ENCODE measurements at regions not wholly inside any gene's neighbourhood (a gene's known extent, or its start where the extent isn't known, plus 50 kb on each side); places are given as distances from the start of the nearest gene placed in this dataset.
"Not testable (repeated sequence)": the region's sequence is repeated elsewhere in the genome, so short reads cannot be mapped to it uniquely, and the experiment has no call there.

DNA sequence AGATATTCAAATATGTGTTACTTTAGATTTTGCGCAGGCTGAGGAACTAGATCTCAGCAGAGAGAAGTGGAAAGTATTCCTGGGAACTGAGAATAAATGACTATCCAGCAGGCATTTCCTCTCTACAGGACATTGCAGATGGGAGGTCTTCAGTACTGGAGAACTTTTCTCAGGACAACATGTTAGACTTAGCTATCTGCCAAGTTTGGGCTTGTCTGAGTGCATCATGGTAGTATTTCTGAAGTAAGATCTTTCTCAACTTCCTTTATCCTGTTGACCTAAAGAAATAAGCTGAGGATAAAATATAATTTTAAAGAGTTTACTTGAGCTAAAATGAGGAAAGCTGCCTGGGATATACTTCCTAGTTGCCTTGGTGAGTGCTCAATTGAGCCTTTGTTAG is 167.9 kb upstream of the BCHE start:
- DNase-seq: no peak

DNA sequence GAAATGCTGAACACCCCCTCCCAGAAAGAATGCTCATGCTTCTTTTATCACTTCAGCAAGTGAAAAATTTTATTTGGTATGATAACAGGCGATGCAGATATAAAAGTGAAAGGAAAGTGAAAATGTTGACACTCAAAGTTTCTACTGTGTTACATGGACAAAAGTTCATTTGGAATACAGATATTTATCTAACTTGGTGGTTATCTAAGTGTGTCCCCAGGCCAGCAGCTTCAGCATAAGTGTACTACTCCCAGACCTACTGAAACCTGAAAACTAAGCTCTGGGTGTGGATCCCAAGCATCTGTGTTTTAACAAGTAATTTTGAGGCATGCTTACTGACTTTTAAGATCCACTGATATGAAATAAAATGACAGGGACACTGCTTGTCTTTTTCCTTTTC is 157.1 kb upstream of the BCHE start:
- no peak for DNase-seq

DNA sequence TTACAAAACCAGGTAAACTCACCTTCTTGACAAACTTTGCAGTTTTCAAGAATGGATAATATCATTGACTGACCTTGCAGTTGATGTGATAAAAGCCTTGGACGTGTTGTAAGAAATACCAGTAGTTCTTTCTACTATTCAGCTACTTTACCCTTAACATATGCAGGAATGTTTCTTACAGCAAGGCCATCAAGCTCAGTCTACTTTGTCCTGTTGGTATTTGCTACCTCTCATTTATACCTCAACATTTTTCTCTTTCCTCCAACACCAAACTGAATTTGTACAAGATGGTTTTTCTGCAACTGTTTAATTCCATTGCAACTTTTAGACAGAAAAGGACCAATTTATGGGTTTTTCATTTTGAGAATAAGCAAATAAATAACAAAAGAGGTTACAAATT is 147.4 kb upstream of the BCHE start:
- DNase-seq: no peak

DNA sequence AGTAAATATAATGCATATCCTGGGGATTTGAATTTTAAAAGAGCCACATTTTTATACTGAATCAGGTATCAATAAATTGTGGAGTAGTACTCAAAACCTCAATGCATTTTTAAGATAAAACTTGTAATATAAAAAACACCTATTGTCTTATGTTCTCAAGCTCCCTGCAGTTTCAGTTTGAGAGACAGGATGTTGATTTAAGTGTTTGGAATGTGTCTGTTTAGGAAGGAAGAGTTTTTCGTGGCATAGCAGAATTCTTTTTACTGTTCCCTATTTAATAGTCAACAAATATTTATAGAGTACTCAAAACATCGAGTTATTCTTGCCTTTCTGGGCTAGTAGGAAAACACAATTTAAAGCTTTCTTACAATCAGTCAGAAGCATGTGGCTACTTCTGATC is 146.1 kb upstream of the BCHE start:
- DNase-seq: no peak

DNA sequence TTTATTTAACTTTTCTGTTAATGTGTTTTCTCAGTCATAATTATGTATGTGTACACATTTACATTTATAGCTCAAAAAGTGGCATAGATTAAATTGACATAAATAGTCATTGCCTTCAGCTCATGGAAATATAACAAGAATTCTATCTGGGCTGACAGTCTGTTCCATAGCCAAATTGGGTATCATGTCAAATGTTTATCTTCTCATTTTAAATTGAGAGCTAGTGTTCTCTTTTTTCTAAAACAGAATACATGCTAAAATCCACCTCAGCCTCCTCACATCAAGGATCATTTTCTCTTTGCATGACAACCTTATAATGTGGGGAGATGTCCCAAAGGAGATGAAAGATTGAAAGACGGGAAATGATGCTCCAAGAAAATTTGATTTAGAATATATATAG is 144.1 kb upstream of the BCHE start:
- no peak for DNase-seq

DNA sequence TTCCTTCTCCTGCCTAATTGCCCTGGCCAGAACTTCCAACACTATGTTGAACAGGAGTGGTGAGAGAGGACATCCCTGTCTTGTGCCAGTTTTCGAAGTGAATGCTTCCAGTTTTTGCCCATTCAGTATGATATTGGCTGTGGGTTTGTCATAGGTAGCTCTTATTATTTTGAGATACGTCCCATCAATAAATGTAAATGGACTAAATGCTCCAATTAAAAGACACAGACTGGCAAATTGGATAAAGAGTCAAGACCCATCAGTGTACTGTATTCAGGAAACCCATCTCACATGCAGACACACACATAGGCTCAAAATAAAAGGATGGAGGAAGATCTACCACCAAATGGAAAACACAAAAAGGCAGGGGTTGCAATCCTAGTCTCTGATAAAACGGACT is 123.6 kb upstream of the BCHE start:
- DNase-seq: not testable (repeated sequence)

DNA sequence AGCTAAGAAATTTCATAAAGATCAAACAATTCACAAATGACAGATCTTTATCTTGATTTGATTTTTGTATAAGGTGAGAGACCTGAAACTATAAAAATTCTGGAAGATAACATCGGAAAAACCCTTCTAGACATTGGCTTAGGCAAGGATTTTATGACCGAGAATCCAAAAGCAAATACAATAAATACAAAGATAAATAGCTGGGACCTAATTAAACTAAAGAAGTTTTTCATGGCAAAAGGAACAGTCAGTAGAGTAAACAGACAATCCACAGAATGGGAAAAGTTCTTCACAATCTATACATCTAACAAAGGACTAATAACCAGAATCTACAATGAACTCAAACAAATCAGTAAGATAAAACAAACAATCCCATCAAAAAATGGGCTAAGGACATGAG is 116.9 kb upstream of the BCHE start:
- no peak for DNase-seq

DNA sequence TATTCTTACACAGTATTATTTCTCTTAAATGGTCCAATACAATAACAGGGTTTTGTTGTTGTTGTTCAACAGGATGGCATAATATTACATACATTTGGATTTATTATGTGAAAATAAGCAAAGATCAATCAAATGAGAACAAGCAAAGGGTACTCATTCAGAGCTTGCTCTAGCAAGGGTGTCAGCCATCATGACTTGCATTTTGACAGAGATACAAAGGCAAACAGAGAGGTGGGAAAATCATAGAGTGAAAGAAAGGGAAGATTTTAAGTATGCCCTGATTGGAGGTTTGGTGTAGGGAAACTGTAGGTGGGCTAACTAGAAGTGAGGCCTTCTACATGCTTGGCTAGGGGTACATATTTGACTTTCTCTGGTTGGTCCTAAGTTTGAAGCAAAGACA is 109.1 kb upstream of the BCHE start:
- DNase-seq: no peak

DNA sequence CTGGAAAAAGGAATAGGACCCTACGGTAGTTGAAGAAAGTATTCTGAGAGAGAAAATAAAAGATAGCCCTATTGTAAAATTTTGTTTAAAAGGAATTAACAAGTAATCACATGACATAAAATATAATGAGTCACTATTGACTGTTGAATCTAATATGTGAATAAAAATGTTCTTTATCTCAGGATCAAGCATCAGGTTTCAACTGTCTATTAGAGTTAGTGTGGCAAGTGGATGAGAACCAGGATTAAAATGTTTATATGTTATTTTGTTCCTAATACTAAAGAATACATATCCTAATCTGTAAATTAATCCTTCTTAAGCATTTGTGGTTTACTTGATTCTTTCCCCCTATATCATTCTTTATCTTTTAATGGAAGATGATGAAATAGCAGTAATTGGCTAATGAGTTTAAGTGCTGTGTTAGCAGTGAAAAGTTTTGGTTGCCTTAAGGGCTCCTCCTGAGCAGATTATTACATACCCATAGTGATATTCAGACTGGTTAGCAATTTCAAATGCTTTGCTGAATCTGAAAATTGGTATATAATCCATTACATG is 101.8 kb upstream of the BCHE start:
- no peak for DNase-seq

DNA sequence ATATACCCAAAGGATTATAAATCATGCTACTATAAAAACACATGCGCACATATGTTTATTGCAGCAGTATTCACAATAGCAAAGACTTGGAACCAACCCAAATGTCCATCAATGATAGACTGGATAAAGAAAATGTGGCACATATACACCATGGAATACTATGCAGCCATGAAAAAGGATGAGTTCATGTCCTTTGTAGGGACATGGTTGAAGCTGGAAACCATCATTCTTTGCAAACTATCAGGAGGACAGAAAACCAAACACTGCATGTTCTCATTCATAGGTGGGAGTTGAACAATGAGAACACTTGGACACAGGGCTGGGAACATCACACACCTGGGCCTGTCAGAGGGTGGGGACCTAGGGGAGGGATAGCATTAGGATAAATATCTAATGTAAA is 98.9 kb upstream of the BCHE start:
- not testable (repeated sequence) for DNase-seq

DNA sequence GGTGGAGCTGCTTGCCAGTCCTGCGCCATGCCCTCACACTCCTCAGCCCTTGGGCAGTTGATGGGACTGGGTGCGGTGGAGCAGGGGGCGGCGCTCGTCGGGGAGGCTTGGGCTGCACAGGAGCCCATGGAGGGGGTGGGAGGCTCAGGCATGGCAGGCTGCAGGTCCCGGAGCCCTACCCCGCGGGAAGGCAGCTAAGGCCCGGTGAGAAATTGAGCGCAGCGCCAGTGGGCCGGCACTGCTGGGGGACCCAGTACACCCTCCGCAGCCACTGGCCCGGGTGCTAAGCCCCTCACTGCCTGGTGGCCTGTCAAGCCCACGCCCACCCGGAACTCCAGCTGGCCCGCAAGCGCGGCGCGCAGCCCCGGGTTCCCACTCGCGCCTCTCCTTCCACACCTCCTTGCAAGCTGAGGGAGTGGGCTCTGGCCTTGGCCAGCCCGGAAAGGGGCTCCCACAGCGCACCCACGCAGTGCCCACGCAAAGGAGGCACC is 87.1 kb upstream of the BCHE start:
- DNase-seq: not testable (repeated sequence)

DNA sequence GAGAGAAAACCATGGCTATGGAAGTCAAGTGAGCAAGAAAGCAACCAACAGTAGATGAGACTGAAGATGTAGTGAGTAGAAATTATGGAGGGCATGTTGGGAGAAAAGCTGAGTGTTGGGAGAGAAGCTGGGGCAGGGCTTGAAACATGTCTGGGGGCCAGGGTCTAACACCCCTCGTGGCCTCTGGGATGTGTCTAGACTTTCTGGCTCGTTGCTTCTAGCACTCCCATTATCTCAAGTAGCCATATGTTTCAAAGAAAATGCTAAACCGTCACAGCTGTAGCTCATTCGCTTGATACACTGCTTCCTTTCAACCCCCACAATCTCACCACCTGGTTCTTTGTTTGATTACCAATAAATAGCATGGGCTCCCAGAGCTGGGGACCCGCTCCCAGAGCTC is 83.8 kb upstream of the BCHE start:
- DNase-seq: no peak

DNA sequence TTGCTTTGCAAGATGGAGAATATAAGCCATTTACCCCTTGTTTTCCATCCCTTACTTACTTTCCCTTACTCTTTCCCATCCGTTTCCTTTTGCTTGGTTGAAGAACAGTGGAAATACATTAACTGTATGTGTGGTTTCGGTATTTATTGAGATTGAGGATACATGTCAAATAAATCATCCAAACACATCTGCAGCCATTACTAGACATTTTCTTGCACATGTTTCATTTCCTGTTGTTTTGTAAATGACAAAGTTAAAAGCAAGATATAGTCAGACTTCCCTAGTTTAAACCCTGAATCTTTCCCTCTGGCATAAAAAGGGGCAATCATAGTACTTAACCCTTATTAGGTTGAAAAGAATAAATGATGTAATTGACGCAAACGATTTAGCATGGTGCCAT is 82.1 kb upstream of the BCHE start:
- no peak for DNase-seq

DNA sequence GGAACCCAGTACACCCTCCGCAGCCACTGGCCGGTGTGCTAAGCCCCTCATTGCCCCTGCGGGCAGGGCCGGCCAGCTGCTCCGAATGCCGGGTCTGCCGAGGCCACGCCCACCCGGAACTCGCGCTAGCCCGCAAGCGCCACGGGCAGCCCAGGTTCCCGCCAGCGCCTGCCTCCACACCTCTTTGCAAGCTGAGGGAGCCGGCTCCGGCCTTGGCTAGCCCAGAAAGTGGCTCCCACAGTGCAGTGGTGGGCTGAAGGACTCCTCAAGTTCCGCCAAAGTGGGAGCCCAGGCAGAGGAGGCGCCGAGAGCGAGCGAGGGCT is 81.4 kb upstream of the BCHE start:
- no peak for DNase-seq

DNA sequence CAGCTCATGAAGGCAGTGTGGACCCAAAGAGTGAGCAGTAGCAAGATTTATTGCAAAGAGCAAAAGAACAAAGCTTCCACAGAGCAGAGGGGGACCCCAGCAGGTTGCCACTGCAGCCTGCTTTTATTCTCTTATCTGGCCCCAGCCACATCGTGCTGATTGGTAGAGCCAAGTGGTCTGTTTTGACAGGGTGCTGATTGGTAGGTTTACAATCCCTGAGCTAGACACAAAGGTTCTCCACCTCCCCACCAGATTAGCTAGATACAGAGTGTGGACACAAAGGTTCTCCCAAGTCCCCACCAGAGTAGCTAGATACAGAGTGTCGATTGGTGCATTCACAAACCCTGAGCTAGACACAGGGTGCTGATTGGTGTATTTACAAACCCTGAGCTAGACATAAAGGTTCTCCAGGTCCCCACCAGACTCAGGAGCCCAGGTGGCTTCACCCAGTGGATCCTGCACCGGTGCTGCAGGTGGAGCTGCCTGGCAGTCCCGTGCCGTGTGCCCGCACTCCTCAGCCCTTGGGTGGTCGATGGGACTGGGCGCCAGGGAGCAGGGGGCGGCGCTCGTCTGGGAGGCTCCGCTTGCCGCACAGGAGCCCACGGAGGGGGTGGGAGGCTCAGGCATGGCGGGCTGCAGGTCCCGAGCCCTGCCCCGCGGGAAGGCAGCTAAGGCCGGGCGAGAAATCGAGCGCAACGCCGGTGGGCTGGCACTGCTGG is 80.9 kb upstream of the BCHE start:
- DNase-seq: not testable (repeated sequence)

DNA sequence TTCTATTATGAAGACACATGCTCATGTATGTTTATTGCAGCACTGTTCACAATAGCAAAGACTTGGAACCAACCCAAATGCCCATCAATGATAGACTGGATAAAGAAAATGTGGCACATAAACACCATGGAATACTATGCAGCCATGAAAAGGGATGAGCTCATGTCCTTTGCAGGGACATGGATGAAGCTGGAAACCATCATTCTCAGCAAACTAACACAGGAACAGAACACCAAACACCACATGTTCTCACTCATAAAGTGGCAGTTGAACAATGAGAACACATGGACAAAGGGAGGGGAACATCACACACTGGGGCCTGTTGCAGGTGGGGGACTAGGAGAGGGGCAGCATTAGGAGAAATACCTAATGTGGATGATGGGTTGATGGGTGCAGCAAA is 77.9 kb upstream of the BCHE start:
- not testable (repeated sequence) for DNase-seq

DNA sequence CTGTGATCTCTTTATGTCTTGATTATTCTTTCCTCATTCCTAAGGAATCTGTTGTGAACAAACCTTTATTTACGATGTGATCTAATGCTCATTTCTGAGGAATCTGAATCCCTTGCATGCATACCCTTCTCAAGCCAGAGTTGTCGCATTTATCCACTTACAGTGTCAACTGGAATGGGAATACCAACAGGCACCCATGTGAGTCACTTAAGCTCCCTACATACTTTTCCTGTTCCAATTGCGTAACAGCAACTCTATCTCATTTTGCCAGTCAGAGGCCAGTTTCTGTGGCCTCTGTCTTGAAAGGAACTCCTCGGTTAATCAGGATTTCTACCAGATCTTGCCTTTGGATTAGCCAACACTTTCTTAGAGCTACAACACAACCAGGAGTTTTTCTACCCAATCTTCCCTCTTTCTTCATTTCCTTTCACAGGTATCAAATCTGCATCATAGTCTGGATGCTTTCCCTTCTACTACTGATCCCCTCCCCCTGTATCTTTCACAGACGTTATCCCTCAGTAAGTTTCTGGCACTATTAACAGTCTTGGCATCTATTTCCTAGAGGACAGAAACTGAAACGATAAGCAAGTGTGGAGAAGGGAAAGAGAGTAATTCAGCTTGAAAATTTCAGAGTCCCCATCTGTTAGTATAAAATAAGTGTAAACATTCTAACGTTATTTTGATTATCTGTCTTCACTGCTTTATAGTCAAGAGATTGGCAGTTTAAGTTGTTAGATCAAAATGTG is 66.8 kb upstream of the BCHE start:
- no peak for DNase-seq

DNA sequence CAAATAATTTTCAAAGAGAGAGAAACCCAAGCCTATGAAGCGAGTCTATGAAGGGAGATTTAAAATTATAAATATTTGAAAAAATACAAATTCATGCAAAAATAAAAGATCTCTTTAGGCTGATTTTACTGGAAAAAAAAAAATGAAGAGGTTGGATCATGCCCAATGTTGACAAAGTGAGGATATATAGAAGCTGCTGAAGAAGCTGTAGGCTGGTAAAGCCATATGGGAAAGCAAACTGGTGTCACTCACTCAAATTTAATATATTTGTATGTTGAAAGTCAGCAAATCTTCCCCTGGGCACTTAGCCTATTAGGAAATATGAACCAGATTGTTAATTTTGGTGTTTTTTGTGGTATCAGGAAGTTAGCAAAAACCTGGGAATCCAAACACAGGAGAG is 61.8 kb upstream of the BCHE start:
- no peak for DNase-seq

DNA sequence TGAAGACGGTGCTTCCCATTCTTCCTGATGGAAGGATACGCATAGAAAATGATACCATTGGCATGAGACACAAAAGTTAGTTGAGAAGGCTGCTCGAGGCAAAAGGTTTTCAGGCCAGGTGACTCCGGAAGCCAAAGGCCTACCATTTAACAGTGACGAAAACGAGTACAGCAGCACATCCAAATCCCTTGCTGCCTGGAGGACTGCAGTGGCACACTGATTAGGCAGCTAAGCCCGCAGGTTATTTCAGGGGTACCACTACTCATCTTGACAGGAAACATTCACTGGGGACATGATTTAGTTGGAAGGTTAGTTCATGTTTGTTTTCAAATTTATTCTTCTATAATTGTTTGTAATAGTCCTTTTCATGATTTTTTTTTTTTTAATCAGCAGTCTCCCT is 59.9 kb upstream of the BCHE start:
- DNase-seq: no peak

DNA sequence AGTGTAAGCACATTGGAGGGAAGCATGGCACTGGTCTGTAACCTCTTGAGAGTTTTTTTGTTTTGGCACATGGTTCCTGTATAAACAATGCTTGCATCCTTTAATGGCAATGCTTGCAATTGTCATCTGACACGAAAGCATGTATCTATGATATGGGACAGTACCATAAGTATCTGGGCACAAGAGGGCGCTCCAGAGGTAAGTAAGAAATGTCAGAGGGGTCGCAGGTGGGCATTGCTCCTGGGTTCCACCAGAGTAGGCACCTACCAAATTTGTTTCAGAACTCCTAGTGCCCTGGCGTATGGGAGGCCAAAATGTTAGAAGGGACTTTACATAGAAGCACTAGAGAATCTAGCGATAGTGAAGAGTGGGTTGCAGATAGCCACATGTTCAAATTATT is 58.7 kb upstream of the BCHE start:
- DNase-seq: no peak

DNA sequence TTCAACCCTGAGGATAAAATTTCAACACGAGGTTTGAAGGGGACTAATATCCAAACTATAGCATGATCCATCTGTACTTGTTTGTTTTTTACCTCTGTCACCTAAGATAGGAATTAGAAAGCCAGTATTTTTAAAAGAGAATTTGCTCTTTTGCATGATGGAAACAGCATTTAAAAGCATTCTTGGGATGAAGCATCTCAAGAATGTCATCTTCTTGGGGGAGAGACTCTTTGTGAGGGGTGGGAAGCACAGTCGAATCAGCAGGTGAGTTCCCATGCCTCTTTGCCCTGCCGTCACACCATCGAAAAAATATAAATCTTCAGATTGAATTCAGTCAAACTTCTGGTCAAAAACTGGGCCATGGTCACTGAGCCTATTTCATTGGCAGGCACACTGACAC is 55.3 kb upstream of the BCHE start:
- DNase-seq: no peak

All from right hindlimb (tissue), 1 donor.